HG03097 (cell line): ENCODE measurements at regions not wholly inside any gene's neighbourhood (a gene's known extent, or its start where the extent isn't known, plus 50 kb on each side); places are given as distances from the start of the nearest gene placed in this dataset.

Source experiments
- ATAC-seq: cut with Tn5 transposase; IDR thresholded peaks from one replicate; pipeline ENCODE4 v1.9.1; 2021; ENCODE audit not compliant: unreplicated experiment, low FRiP score

- ATAC-seq, result no peak
These were observed 315.5 kb upstream of the NPVF start for GRCh38 chr7:25543798-25544197.

- no peak for ATAC-seq
These were observed 316.0 kb upstream of the NPVF start for GRCh38 chr7:25544254-25544653.

GRCh38 chr7:25545124-25546008 is 317.1 kb upstream of the NPVF start:
- ATAC-seq, result no peak

GRCh38 chr7:25546306-25546705 is 318.0 kb upstream of the NPVF start:
- no peak for ATAC-seq

GRCh38 chr7:25549271-25549921 is 321.1 kb upstream of the NPVF start:
- ATAC-seq, result no peak

- ATAC-seq, result no peak
These were observed 321.9 kb upstream of the NPVF start for GRCh38 chr7:25550149-25550548.

- ATAC-seq, result no peak
These were observed 324.7 kb upstream of the NPVF start for GRCh38 chr7:25552998-25553397.

- ATAC-seq, result no peak
These were observed 325.4 kb upstream of the NPVF start for GRCh38 chr7:25553580-25554291.

- no peak for ATAC-seq
These were observed 329.2 kb upstream of the NPVF start for GRCh38 chr7:25557379-25557917.

GRCh38 chr7:25557930-25558329 is 329.6 kb upstream of the NPVF start:
- ATAC-seq, result no peak

GRCh38 chr7:25558605-25559004 is 330.3 kb upstream of the NPVF start:
- ATAC-seq, result no peak

- no peak for ATAC-seq
These were observed 331.5 kb upstream of the NPVF start for GRCh38 chr7:25559581-25560367.

GRCh38 chr7:25562673-25563182 is 334.4 kb upstream of the NPVF start:
- ATAC-seq, result no peak

GRCh38 chr7:25565002-25565401 is 336.7 kb upstream of the NPVF start:
- ATAC-seq, result no peak

GRCh38 chr7:25565949-25566348 is 337.7 kb upstream of the NPVF start:
- ATAC-seq, result no peak

- ATAC-seq, result no peak
These were observed 339.1 kb upstream of the NPVF start for GRCh38 chr7:25567430-25567829.

- no peak for ATAC-seq
These were observed 341.5 kb upstream of the NPVF start for GRCh38 chr7:25569765-25570164.

- no peak for ATAC-seq
These were observed 344.1 kb upstream of the NPVF start for GRCh38 chr7:25572423-25572822.

- ATAC-seq, result no peak
These were observed 346.5 kb upstream of the NPVF start for GRCh38 chr7:25574828-25575227.

- no peak for ATAC-seq
These were observed 347.3 kb upstream of the NPVF start for GRCh38 chr7:25575634-25576033.
